Activated T-cell treated with anti-CD3 and anti-CD28 coated beads, Interleukin-2, amount 50 U/mL, for 1 hour (primary cell): ENCODE measurements at regions not wholly inside any gene's neighbourhood (a gene's known extent, or its start where the extent isn't known, plus 50 kb on each side); places are given as distances from the start of the nearest gene placed in this dataset.
"Not testable (repeated sequence)": the region's sequence is repeated elsewhere in the genome, so short reads cannot be mapped to it uniquely, and the experiment has no call there.

ENCODE experiments used
- DNase-seq: peaks from one replicate; pipeline ENCODE4 v3.0.0-alpha.2; 2020

GRCh38 chr14:96688629-96689028 lies 108.6 kb upstream of the VRK1 start:
- no peak for DNase-seq

GRCh38 chr14:96690713-96691383 lies 106.3 kb upstream of the VRK1 start:
- no peak for DNase-seq

GRCh38 chr14:96693252-96693820 lies 103.8 kb upstream of the VRK1 start:
- DNase-seq, result no peak

- no peak for DNase-seq
Observed at GRCh38 chr14:96693987-96694386, 103.2 kb upstream of the VRK1 start.

GRCh38 chr14:96698960-96699539 lies 98.1 kb upstream of the VRK1 start:
- DNase-seq, result no peak

- no peak for DNase-seq
Observed at GRCh38 chr14:96699666-96700065, 97.5 kb upstream of the VRK1 start.

- DNase-seq, result no peak
Observed at GRCh38 chr14:96702831-96703230, 94.4 kb upstream of the VRK1 start.

- no peak for DNase-seq
Observed at GRCh38 chr14:96705422-96706092, 91.6 kb upstream of the VRK1 start.

- DNase-seq, result no peak
Observed at GRCh38 chr14:96706893-96707292, 90.3 kb upstream of the VRK1 start.

GRCh38 chr14:96710060-96710666 lies 87.0 kb upstream of the VRK1 start:
- no peak for DNase-seq

- DNase-seq, result no peak
Observed at GRCh38 chr14:96711559-96712267, 85.5 kb upstream of the VRK1 start.

GRCh38 chr14:96713426-96713825 lies 83.8 kb upstream of the VRK1 start:
- DNase-seq, result no peak

GRCh38 chr14:96714537-96714936 lies 82.6 kb upstream of the VRK1 start:
- DNase-seq, result not testable (repeated sequence)

GRCh38 chr14:96717116-96717515 lies 80.1 kb upstream of the VRK1 start:
- no peak for DNase-seq

- DNase-seq, result no peak
Observed at GRCh38 chr14:96718407-96718806, 78.8 kb upstream of the VRK1 start.

GRCh38 chr14:96720702-96721101 lies 76.5 kb upstream of the VRK1 start:
- not testable (repeated sequence) for DNase-seq

- DNase-seq, result no peak
Observed at GRCh38 chr14:96722736-96723135, 74.4 kb upstream of the VRK1 start.

GRCh38 chr14:96723946-96724345 lies 73.2 kb upstream of the VRK1 start:
- no peak for DNase-seq

GRCh38 chr14:96725232-96725631 lies 72.0 kb upstream of the VRK1 start:
- no peak for DNase-seq

GRCh38 chr14:96727073-96727472 lies 70.1 kb upstream of the VRK1 start:
- no peak for DNase-seq

- DNase-seq, result no peak
Observed at GRCh38 chr14:96727491-96727890, 69.7 kb upstream of the VRK1 start.

GRCh38 chr14:96727980-96728717 lies 69.0 kb upstream of the VRK1 start:
- DNase-seq, result no peak
